Brain microvascular endothelial cell (primary cell): ENCODE measurements at regions not wholly inside any gene's neighbourhood (a gene's known extent, or its start where the extent isn't known, plus 50 kb on each side); places are given as distances from the start of the nearest gene placed in this dataset.

Experiments
- DNase-seq: peaks from one replicate; pipeline ENCODE4 v3.0.0-alpha.2; 2020
- H3K27ac ChIP-seq: fragments of 250-450 bp; sonication (Bioruptor Pico); 2 replicates; pipeline ENCODE4 v1.5.1; 2020; ENCODE audit warnings: mild to moderate bottlenecking, moderate library complexity
- H3K27me3 ChIP-seq: fragments of 250-450 bp; sonication (Bioruptor Pico); replicated peaks from 2 replicates; pipeline ENCODE4 v1.5.1; 2020; ENCODE audit warnings: mild to moderate bottlenecking
- H3K36me3 ChIP-seq: fragments of 250-450 bp; sonication (Bioruptor Pico); replicated peaks from 2 replicates; pipeline ENCODE4 v1.5.1; 2020; ENCODE audit warnings: mild to moderate bottlenecking
- H3K4me3 ChIP-seq: 2 replicates; pipeline ENCODE4 v1.5.1; 2011; ENCODE audit warnings: low read depth, mild to moderate bottlenecking, control low read depth, low read length, moderate library complexity
- in situ Hi-C: cut with HindIII; loops from 2 replicates; pipeline ENCODE4 v1.10.0; 2017; ENCODE audit warnings: low sequenced_read_pairs, low pct_ligation_motif_present
- TF ChIP-seq, protein P1 (sequence below): IDR thresholded peaks from 2 replicates; pipeline ENCODE4 v1.5.1; 2011; ENCODE audit warnings: low read depth, mild to moderate bottlenecking, moderate library complexity, low read length, control low read depth, inconsistent platforms; ENCODE audit errors: missing control alignments

DNA sequence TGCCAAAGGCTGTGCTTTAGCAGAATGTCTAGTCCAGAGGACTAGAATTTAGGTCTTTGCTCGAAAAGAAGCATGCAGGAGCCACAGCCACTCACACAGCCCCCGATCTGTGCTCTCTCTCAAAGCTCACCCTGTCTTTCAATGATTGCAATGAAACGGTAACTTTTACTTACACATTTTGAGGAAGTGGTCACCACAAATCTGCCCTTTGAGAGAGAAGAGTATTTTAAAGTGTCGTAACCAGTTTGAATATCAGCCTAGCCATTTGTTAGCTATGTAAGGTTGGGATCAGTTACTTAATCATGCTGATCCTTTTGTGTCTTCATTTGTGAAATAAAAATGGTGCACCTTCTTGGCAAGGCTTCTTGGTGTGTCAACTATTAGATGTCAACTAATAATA lies 209.0 kb downstream of the TFAP2A start:
- no peak overlapping the region for H3K27ac ChIP-seq
- TF ChIP-seq, protein P1, sequence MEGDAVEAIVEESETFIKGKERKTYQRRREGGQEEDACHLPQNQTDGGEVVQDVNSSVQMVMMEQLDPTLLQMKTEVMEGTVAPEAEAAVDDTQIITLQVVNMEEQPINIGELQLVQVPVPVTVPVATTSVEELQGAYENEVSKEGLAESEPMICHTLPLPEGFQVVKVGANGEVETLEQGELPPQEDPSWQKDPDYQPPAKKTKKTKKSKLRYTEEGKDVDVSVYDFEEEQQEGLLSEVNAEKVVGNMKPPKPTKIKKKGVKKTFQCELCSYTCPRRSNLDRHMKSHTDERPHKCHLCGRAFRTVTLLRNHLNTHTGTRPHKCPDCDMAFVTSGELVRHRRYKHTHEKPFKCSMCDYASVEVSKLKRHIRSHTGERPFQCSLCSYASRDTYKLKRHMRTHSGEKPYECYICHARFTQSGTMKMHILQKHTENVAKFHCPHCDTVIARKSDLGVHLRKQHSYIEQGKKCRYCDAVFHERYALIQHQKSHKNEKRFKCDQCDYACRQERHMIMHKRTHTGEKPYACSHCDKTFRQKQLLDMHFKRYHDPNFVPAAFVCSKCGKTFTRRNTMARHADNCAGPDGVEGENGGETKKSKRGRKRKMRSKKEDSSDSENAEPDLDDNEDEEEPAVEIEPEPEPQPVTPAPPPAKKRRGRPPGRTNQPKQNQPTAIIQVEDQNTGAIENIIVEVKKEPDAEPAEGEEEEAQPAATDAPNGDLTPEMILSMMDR, result no peak
- DNase-seq, result no peak
- no peak overlapping the region for H3K4me3 ChIP-seq
- in situ Hi-C loops, result no loop called here
- H3K36me3 ChIP-seq, result no peaks in the 10 kb centered on the region
- no peaks in the 10 kb centered on the region for H3K27me3 ChIP-seq

DNA sequence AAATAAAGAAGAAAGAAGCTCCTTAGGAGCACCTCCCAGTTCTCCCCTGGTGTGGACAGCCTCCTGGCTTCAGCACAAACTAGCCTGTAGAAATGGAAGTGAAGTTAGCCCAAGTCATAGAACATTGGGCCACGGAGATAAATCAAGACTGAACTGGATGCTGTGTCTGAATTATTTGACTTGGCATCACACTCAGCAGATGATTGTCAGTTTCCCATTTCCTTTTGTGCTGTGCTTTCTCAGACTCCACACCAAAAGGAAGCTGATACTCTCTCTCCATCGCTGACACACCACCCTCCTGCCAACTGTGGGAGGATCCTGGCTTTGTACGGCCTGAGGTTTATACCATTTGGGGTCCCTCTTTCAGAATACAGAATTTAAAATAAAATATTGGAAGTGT lies 209.8 kb downstream of the TFAP2A start:
- TF ChIP-seq, protein P1, result no peak
- in situ Hi-C loops, result no loop called here
- H3K36me3 ChIP-seq, result no peaks in the 10 kb centered on the region
- H3K27me3 ChIP-seq, result no peaks in the 10 kb centered on the region
- no peak overlapping the region for H3K4me3 ChIP-seq
- DNase-seq, result no peak
- no peak overlapping the region for H3K27ac ChIP-seq

DNA sequence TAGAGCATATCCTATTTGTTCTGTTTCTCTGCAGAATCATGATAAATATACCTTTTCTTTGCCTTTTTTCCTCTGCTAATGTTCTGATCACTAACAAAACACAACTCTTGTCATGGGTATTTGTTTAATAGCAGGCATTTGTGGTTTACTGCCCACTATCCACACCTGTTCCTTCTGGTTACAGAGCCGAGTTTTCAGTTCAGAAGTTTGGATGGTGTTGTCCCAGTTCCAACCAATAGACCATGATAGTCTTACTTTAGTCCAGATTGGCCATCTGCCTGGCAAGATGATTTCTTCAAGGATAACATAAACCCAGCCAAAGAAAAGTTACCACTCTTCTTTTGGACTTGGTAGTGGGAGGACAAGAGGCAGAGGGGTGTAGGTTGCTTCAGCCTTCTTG lies 211.2 kb downstream of the TFAP2A start:
- Histone ChIP-seq H3K27ac (no peak overlapping the region), H3K4me3 (no peak overlapping the region), H3K27me3 (no peaks in the 10 kb centered on the region), H3K36me3 (no peaks in the 10 kb centered on the region)
- DNase-seq, result no peak
- TF ChIP-seq, protein P1, result no peak
- in situ Hi-C loops, result no loop called here

DNA sequence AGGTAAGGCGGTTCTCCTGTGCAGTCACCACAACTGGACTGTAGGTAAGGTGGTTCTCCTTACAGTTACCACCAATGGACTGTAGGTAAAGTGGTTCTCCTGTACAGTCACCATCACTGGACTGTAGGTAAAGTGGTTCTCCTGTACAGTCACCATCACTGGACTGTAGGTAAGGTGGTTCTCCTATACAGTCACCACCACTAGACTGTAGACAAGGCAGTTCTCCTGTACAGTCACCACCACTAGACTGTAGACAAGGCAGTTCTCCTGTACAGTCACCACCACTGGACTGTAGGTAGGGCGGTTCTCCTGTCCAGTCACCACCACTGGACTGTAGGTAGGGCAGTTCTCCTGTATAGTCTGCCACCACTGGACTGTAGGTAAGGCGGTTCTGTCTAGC lies 212.3 kb downstream of the TFAP2A start:
- TF ChIP-seq, protein P1, result no peak
- in situ Hi-C loops, result no loop called here
- Histone ChIP-seq H3K27me3 (no peaks in the 10 kb centered on the region), H3K4me3 (no peak overlapping the region), H3K27ac (no peak overlapping the region), H3K36me3 (no peaks in the 10 kb centered on the region)
- no peak for DNase-seq

DNA sequence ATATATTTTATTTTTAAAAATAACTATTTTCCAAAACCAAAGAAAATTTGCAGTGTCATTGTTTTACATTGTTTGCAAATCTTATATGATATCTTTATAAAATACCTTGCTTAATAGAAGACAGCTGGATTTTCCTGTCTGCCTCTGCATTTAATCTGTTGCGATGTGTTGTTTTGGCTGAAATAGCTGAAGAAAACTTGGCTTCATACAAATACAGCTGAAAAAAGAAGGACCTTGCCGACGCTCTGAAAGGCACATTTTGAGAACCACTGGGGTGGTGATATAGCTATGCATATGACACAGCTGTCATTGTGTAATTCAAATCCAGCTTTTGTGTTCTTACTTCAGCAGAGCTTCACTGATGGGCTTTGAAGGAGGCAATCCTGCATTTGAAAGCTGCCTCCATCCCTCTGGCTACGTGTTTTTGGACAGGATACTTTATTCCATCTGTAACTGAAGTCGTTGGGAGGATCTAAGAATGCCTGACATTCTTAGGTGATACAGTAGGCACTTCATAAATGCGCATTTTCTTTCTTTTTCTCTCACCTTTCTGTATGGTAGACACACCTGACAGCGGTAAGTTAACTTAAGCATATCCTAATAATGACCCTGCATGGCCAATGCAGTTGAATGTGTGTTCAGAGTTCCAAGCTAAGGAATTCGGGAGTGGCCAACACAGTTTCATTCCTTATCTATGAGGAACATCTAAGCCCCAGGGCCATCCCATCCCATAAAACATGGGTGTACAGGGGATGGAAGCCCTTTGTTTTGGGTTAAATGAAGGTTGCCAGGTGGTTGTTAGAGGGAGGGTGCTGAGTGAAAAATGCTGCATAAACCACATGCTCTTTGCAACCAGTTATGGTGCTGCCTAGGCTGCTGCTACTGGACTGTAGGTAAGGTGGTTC lies 213.0 kb downstream of the TFAP2A start:
- in situ Hi-C loops, result no loop called here
- H3K4me3 ChIP-seq, result no peak overlapping the region
- DNase-seq, result no peak
- TF ChIP-seq, protein P1, result no peak
- H3K27me3 ChIP-seq, result no peaks in the 10 kb centered on the region
- H3K27ac ChIP-seq, result no peak overlapping the region
- no peaks in the 10 kb centered on the region for H3K36me3 ChIP-seq
